ENCODE measurements at regions not wholly inside any gene's neighbourhood (a gene's known extent, or its start where the extent isn't known, plus 50 kb on each side); places are given as distances from the start of the nearest gene placed in this dataset.

DNA sequence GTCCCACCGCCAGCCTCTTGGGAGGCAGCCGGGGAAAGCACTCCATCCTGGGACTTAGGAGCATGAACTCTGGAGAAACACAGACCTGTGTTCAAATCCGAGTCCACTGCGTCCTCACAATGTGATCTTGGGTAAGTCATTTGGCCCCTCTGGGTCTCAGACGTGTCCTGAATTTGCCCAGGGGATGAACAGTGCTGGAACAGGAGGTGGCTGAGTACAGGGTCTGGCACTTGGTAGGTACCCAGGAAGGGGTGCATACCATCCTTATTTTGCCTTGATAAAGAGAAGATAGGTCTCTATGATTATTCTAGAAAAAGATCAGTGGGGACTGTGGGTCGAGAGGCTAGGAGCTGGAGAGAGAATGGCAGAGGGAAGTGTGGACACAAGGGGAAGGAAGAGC, 135.7 kb downstream of the FGF18 start:
- no peak overlapping the region for H3K27ac ChIP-seq (ENCODE audit: low read depth, low read length, poor library complexity, severe bottlenecking)
- no TSS peak for BruUV-seq (replicated peaks)
- no peaks in the 10 kb centered on the region for H3K36me3 ChIP-seq (ENCODE audit: insufficient read depth, low read length)
- H2AFZ ChIP-seq (ENCODE audit: low read length), result no peak overlapping the region
- H3K79me2 ChIP-seq (ENCODE audit: insufficient read depth, low read depth, low read length), result no peaks in the 10 kb centered on the region
- H4K20me1 ChIP-seq (ENCODE audit: insufficient read depth, low read length), result no peaks in the 10 kb centered on the region
- no peaks in the 10 kb centered on the region for H3K9me2 ChIP-seq (ENCODE audit: insufficient read depth, low read length)
- no peaks in the 10 kb centered on the region for H3K9me3 ChIP-seq (ENCODE audit: low read length)
- no peak for TF ChIP-seq EZH2phosphoT487 (IDR thresholded peaks at IDR 0.05; ENCODE audit: borderline replicate concordance, low read depth, low read length)
- TF ChIP-seq, protein P1, sequence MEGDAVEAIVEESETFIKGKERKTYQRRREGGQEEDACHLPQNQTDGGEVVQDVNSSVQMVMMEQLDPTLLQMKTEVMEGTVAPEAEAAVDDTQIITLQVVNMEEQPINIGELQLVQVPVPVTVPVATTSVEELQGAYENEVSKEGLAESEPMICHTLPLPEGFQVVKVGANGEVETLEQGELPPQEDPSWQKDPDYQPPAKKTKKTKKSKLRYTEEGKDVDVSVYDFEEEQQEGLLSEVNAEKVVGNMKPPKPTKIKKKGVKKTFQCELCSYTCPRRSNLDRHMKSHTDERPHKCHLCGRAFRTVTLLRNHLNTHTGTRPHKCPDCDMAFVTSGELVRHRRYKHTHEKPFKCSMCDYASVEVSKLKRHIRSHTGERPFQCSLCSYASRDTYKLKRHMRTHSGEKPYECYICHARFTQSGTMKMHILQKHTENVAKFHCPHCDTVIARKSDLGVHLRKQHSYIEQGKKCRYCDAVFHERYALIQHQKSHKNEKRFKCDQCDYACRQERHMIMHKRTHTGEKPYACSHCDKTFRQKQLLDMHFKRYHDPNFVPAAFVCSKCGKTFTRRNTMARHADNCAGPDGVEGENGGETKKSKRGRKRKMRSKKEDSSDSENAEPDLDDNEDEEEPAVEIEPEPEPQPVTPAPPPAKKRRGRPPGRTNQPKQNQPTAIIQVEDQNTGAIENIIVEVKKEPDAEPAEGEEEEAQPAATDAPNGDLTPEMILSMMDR (conservative IDR thresholded peaks at IDR 0.05; ENCODE audit: low read length), result no peak
- intact Hi-C loops (cut with micrococcal nuclease; ENCODE audit: unreplicated experiment), result no loop called here
- H3K4me2 ChIP-seq (ENCODE audit: low read length), result no peak overlapping the region
- ChIA-PET CTCF (ENCODE audit: unreplicated experiment) (no interaction called here), POLR2A (no interaction called here)
- no peak overlapping the region for H3K4me3 ChIP-seq (ENCODE audit: low read depth, low read length, poor library complexity, severe bottlenecking)
- no peak for DNase-seq (ENCODE audit: low spot score)
- no peaks in the 10 kb centered on the region for H3K4me1 ChIP-seq (ENCODE audit: insufficient read depth, low read length, poor library complexity, severe bottlenecking)

DNA sequence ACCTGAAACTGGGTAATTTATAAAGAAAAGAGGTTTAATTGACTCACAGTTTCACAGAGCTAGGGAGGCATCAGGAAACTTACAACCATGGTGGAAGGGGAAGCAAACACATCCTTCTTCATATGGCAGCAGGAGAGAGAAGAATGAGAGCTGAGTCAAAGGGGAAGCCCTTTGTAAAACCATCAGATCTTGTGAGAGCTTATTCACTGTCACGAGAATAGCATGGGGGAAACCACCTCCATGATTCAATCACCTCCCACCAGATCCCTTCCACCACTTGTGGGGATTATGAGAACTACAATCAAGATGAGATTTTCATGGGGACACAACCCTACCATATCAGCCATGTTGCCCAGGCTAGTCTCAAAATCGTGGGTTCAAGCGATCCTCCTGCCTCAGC, 143.4 kb downstream of the FGF18 start:
- intact Hi-C loops (cut with micrococcal nuclease; ENCODE audit: unreplicated experiment), result no loop called here
- no peak overlapping the region for H3K4me3 ChIP-seq (ENCODE audit: low read depth, low read length, poor library complexity, severe bottlenecking)
- H3K36me3 ChIP-seq (ENCODE audit: insufficient read depth, low read length), result no peaks in the 10 kb centered on the region
- H2AFZ ChIP-seq (ENCODE audit: low read length), result no peak overlapping the region
- H4K20me1 ChIP-seq (ENCODE audit: insufficient read depth, low read length), result no peaks in the 10 kb centered on the region
- H3K79me2 ChIP-seq (ENCODE audit: insufficient read depth, low read depth, low read length), result no peaks in the 10 kb centered on the region
- no peak overlapping the region for H3K4me2 ChIP-seq (ENCODE audit: low read length)
- H3K27ac ChIP-seq (ENCODE audit: low read depth, low read length, poor library complexity, severe bottlenecking), result no peak overlapping the region
- H3K4me1 ChIP-seq (ENCODE audit: insufficient read depth, low read length, poor library complexity, severe bottlenecking), result no peaks in the 10 kb centered on the region
- H3K9me3 ChIP-seq (ENCODE audit: low read length), result no peaks in the 10 kb centered on the region
- BruUV-seq (replicated peaks), result no TSS peak
- H3K9me2 ChIP-seq (ENCODE audit: insufficient read depth, low read length), result no peaks in the 10 kb centered on the region
- ChIA-PET CTCF (ENCODE audit: unreplicated experiment) (no interaction called here), POLR2A (no interaction called here)
- DNase-seq (ENCODE audit: low spot score), result no peak
- TF ChIP-seq EZH2phosphoT487 (IDR thresholded peaks at IDR 0.05; ENCODE audit: borderline replicate concordance, low read depth, low read length), result no peak
- TF ChIP-seq, protein P1 (conservative IDR thresholded peaks at IDR 0.05; ENCODE audit: low read length), result no peak

DNA sequence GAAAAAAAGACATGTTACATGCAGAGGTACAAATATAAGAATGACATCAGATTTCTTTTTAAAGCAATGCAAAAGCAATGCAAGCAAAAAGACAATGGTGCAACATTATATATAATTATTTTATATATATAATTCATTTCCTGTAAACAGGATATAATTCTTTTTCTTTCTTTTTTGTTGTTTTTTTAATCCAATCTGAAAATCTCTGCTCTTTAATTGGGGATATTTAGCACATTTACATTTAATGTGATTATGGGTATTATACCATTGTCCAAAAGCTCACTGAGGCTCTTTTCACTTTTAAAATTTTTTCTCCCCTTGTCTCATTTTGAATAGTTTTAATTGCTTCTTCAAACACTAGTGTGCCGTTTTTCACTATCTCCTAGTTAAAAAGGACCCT, 148.9 kb downstream of the FGF18 start:
- no peak overlapping the region for H3K4me3 ChIP-seq (ENCODE audit: low read depth, low read length, poor library complexity, severe bottlenecking)
- no peak overlapping the region for H3K4me2 ChIP-seq (ENCODE audit: low read length)

More for the DNA sequence above, 148.9 kb downstream of the FGF18 start:
- no peaks in the 10 kb centered on the region for H3K9me2 ChIP-seq (ENCODE audit: insufficient read depth, low read length)
- CTCF ChIA-PET (ENCODE audit: unreplicated experiment), result no interaction called here
- BruUV-seq (replicated peaks), result no TSS peak
- H3K4me1 ChIP-seq (ENCODE audit: insufficient read depth, low read length, poor library complexity, severe bottlenecking), result no peaks in the 10 kb centered on the region
- H3K36me3 ChIP-seq (ENCODE audit: insufficient read depth, low read length), result no peaks in the 10 kb centered on the region
- H3K9me3 ChIP-seq (ENCODE audit: low read length), result no peaks in the 10 kb centered on the region
- no peak overlapping the region for H2AFZ ChIP-seq (ENCODE audit: low read length)
- POLR2A ChIA-PET, result no interaction called here
- DNase-seq (ENCODE audit: low spot score), result no peak
- intact Hi-C loops (cut with micrococcal nuclease; ENCODE audit: unreplicated experiment), result no loop called here
- TF ChIP-seq, protein P1 (conservative IDR thresholded peaks at IDR 0.05; ENCODE audit: low read length), result no peak
- no peak for TF ChIP-seq EZH2phosphoT487 (IDR thresholded peaks at IDR 0.05; ENCODE audit: borderline replicate concordance, low read depth, low read length)
- H4K20me1 ChIP-seq (ENCODE audit: insufficient read depth, low read length), result no peaks in the 10 kb centered on the region
- H3K79me2 ChIP-seq (ENCODE audit: insufficient read depth, low read depth, low read length), result no peaks in the 10 kb centered on the region
- no peak overlapping the region for H3K27ac ChIP-seq (ENCODE audit: low read depth, low read length, poor library complexity, severe bottlenecking)

Data from OCI-LY7 (cell line).